HG02763 (cell line): ENCODE measurements at regions not wholly inside any gene's neighbourhood (a gene's known extent, or its start where the extent isn't known, plus 50 kb on each side); places are given as distances from the start of the nearest gene placed in this dataset.

Experiments
- ATAC-seq: cut with Tn5 transposase; IDR thresholded peaks from one replicate; pipeline ENCODE4 v1.9.1; 2021; ENCODE audit warnings: mild to moderate bottlenecking, moderate library complexity; ENCODE audit not compliant: unreplicated experiment

- ATAC-seq: no peak
Observed at GRCh38 chr2:8268172-8268783, 413.6 kb upstream of the ID2 start.

DNA sequence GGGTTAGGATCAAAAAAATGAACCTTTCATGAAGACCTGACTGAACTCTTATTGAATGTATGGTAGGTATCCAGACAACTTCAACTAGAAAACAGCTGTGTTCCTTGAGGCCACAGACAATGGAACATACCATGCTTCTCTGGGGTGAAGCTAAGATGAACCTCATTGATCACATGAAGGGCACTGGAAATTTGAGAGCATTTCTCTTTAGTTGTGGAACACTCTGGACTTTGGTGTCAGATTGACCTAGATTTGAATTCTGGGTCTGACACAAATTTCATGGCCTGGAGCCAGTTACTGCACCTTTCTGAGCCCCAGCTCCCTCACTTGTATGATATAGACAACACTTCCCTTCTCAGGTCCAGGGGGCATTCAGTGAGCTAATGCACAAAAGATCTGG lies 411.2 kb upstream of the ID2 start:
- ATAC-seq: no peak

- no peak for ATAC-seq
Observed at GRCh38 chr2:8271461-8271860, 410.4 kb upstream of the ID2 start.

DNA sequence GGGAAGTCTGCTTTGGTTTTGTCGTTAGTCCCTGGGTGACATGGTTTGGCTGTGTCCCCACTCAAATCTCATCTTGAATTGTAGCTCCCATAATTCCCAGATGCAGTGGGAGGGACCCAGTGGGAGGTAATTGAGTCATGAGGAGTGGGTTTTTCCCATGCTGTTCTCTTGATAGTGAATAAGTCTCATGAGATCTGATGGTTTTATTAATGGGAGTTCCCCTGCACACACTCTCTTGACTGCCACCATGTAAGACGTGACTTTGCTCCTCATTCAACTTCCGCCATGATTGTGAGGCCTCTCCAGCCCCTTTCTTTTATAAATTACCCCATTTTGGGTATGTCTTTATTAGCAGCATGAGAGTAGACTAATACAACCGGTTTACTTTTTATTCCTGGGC lies 405.8 kb upstream of the ID2 start:
- no peak for ATAC-seq

DNA sequence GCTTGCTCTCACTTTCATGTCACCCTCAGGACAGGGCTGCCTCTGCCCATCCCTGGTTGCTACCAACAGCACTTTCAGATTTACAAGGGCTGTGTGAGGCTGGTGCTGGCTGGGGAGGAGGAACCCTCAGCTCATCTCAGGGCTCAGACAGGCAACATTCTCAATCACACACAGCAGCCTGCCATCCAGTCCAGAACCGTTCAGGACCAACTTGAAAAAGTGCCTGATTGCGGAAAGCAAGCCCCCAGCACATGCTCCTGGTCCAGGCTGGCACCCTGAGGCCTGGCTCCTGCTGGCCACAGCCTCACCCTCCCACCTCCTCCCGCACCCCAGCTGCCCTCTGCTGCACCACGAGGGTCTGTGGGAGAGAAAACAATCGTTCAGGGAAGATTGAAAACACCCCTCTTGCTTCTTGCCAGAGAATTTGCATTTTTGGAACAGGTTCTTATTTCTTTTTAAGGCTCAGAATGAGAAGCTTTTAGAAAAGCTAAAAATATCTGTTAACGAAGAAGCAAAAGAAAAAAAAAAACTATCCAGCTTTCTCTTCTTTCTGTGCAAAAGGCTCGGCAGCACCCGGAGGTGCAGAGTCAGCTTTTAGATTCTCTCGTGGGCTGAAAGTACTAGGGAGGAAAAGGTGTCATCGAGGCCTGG lies 403.8 kb upstream of the ID2 start:
- no peak for ATAC-seq

GRCh38 chr2:8278709-8279354 lies 403.0 kb upstream of the ID2 start:
- no peak for ATAC-seq

GRCh38 chr2:8279506-8279905 lies 402.4 kb upstream of the ID2 start:
- no peak for ATAC-seq

- ATAC-seq: no peak
Observed at GRCh38 chr2:8281234-8281633, 400.6 kb upstream of the ID2 start.

- no peak for ATAC-seq
Observed at GRCh38 chr2:8281950-8282857, 399.7 kb upstream of the ID2 start.

DNA sequence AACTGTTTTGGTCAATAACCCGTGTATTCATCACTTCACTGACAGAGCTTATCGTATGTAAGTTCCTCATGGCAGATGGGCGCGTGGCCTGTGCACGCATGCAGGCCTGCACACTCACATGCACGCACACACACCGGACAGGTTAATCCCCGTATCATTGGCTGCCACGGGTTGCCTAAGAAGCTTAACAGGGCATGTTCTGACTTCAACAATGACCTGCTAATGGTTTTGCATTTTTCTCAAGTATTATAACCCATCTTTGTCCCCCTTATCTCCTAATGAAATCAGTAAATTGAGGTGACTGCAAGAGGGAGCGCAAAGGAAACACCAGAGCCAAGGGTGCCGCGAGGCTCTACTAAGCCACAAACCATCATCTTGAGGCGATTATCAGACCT lies 399.0 kb upstream of the ID2 start:
- no peak for ATAC-seq

DNA sequence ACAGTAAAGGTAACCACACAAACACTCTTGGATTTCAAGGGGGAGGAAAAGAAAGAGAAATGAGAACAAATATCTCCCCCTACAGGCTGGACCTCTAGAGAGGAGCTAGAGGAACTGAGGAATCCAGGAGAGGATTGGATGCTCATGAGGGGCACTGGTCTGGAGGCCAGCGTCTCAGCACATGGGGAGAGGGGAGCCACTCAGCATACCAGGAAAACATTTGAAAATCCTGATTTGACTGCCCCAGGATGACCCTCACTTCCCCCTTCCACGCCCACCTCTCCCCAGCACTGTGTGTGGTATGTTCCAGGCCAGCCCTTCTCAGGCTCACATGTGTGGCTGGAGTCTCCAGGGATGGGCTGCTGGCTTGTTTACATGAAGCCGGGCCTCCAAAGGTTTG lies 396.8 kb upstream of the ID2 start:
- ATAC-seq: no peak

DNA sequence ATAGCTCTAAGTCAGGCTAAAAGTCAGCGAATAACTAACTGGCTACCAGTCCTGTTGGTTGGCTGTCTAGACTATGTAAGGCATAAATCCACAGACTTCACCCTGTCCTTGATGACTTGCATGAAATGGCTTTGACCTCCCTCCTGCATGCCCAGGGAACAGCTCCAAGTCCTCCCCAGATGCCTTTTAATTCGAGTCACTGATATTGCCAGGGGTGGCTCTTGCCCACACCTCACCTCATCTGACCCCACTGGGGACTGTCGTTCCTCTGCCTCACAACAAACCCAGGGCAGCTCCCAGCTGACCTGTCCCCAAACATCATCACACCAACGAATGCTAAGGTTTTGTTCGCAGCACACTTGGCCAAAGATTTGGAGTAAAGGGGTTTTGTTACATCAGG lies 396.0 kb upstream of the ID2 start:
- no peak for ATAC-seq

DNA sequence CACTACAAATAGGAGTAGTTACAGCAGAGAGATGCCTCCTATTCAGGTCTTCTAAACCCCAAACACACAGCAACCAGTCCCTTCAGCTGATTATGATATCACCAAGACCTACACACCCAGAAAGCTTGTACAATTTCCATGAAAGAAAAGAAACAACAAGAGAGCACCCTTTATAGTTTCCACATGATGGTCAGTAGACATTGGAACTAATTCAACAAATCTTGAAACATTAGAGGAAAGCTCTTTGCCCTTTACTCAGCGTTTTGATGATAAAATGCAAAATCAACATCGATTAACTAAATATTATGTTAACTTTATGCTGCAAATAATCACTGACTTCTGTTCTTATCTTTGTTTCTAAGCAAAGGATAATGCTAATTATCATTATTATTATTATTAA lies 393.6 kb upstream of the ID2 start:
- no peak for ATAC-seq

DNA sequence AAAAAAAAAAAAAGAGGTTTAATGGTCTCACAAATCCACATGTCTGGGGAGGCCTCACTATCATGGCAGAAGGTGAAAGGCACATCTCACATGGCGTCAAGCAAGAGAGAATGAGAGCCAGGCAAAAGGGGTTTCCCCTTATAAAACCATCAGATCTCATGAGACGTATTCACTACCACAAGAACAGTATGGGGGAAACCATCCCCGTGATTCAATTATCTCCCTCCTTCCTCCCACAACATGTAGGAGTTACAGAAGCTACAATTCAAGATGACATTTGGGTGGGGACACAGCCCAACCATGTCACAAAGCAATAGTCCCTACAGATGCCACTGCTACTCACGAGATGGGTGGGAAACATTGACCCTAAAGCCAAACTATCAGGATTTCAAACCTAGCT lies 392.7 kb upstream of the ID2 start:
- no peak for ATAC-seq

- no peak for ATAC-seq
Observed at GRCh38 chr2:8290771-8291352, 391.0 kb upstream of the ID2 start.

GRCh38 chr2:8296306-8296705 lies 385.6 kb upstream of the ID2 start:
- ATAC-seq: no peak

- no peak for ATAC-seq
Observed at GRCh38 chr2:8297376-8298231, 384.3 kb upstream of the ID2 start.

GRCh38 chr2:8298783-8299182 lies 383.1 kb upstream of the ID2 start:
- ATAC-seq: no peak

- ATAC-seq: no peak
Observed at GRCh38 chr2:8300216-8300615, 381.6 kb upstream of the ID2 start.

DNA sequence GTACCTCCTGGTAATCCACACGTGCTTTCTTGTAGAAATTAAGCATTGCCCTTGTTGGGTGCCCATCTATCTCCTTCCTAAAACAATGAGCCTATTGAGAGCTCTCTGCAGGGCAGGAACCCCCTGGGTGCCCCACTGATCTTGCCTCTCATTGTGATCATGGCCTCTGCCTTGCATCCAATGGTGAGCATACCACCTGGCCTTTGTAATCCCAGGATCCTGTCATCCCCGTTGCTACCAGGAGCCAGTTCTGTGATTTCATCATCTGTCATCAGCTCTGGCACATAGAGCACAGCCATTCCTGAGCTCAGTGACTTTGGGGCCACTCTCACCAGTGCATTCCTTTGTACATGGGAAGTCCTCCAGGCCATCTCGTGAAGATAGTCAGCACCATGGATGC lies 381.0 kb upstream of the ID2 start:
- ATAC-seq: no peak
